GM18511 (cell line): ENCODE measurements at regions not wholly inside any gene's neighbourhood (a gene's known extent, or its start where the extent isn't known, plus 50 kb on each side); places are given as distances from the start of the nearest gene placed in this dataset.
A peak's percentile ranks its signal among the peaks of the same experiment; 100 is the strongest.

ENCODE experiments used
- ATAC-seq: cut with Tn5 transposase; IDR thresholded peaks from one replicate; pipeline ENCODE4 v1.9.1; 2021; ENCODE audit warnings: mild to moderate bottlenecking, moderate library complexity; ENCODE audit not compliant: unreplicated experiment

DNA sequence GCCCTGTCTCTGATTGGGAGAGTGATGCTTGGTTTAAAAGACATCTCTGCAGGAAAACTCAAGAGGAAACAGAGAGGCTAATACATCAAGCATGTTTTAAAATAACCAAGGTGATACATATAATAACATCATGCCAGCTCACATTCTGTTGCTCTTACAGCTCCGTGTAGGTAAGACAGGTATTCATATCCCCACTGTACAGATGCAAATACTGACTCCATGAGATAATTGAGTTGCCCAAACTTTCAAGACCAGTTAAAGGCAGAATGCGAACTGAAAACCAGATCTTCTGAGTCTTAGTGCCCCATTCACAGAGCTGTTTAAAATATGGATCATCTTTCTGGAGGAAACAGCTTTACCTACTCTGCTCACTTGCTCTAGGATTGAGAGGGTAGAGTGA, 214.0 kb downstream of the PIK3R1 start:
- no peak for ATAC-seq

DNA sequence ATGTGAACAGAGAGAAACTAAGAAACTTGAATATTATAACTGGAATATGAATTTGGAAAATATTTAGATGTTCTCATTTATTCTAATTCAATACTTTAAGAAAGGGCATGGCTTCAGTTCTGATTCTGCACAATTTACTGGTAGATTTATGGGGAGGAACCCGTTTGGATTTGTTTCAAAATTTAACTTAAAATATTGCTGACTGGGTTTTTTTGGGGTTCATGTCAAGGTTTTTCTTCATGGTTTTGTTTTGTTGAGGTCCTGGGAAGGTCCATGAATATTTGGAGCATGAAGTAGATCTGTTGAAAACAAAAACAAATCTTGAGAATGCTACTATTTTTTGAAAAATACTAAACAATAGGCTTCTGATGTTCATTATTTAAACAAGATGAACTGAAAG, 214.7 kb downstream of the PIK3R1 start:
- ATAC-seq: no peak

DNA sequence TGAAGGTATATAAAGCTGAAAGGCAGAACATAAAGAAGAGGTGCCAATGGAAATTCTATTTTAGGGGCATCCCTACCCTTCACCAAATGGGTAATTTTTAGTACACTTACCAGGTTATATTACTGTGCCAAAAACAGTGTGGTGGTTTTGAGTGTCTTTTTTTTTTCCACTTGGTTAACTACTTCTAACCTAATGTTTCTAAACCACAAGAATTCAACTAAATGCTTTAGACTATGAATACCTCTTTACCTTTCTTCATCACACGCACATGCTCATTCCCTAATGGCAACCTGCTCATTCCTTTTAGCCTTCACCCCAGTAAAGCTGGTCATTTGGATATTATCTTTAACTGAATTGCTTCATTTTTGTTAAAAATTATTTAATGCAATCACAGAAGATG, 215.6 kb downstream of the PIK3R1 start:
- no peak for ATAC-seq

DNA sequence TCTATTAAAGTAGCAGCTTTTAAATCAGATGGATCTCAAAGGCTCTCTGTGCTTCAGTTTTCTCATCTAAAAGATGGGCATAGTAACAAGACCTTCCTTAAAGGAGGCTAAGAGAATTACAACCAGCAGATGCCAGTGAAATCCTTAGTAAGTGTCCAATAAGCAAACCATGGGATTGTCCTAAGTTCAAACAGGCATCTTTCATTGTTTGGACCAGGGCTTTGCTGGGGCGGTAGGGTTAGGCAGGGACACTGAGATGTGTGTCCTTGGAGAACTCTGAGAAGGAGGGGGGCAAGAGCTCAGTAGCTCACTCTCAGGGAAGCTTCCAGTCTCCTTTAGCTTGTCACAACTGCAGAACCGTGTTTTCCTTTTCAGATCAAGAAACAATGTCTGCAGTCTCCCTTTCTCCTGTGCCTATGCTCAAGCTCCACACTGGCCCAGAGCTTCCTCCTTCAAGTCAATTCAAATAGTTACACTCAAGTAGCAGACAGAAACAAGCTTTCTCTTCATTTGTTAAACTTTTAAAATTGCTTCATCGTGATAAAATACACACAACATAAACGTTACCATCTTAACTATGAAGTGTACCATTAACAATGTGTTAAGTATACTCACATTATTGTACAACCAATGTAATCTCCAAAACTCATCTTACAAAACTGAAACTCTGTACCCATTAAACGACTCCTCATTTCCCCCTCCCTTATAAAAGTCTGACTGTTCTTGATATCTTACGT, 216.2 kb downstream of the PIK3R1 start:
- ATAC-seq: no peak

DNA sequence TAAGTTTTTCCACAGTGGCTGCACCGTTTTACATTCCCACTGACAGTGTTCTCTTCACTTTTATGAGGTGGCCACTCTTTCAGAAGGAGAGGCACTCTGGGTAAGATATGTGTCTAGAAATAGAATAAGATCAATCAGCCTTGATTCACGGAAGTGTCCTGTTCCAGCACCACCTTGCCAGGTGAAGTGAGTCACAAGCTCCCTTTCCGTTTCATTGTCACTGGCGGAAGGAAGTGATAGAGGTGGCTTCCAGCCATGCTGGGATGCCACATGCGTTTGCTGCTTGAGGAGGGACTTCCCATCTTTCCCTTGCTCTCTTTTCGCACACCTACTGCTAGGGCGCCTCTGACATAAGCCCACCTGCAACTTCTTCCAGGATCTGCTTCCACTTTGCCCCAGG, 217.1 kb downstream of the PIK3R1 start:
- no peak for ATAC-seq

DNA sequence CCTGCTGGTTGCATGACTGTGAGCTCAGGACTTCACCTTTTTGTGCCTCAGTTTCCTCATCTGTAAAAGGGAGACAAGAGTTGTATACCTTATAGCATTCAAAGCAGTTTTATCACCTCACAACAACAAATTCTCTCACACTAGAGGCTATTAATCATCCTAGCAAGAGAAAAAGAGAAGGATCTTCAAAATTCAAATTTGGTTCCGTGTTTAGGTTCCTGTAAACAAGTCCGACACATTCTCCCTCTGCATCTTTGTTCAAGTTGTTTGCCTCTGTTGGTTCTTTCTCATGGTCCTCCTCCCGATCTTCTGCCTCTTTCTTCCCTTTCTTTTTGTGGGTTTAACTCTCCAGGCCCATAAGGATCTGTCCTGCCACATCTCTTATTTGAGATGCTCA, 218.0 kb downstream of the PIK3R1 start:
- ATAC-seq: no peak

DNA sequence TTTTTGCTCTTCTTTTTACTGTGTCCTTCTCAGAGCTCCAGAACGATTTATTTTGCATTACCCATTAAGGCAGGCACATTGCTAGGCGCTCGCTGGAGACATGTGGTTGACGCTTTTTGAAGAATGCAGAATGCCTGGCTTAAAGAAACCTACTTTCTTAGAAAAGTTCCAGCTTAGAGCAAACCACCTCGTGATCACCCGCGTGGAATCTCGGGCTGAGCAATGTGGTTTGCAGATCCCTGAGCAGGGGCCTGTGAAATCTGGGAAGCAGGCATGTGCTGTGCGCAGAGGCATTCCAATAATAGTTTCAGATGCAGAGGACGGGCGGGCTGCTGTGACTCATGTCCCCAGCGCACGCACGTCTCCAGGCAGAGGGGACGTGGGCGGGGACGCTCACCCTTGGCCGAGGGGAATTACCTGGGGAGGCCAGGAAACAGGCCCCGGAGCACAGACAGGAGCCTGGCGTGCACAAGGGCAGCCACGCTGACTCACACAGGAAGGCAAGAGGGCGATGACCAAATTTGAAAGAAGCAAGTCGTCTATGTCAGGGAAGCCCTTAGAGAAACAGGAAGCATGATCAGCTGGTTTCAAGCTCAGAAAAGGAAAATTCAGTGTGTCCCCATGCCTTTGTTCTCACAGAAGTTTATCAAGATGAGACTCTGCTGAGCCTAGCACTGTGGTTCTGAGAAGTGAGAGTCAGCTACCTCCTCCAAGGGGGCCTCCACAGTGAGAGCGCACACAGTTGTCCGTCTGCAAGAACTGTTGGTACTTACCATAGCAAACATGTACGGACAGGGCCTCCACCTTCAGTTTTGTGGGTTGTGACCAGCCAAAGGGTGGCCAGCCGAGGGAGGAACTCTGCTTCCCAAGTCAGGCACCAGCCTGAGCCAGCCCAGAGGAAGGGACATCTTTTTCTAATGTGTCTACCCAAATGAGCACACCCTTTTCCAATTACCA, 218.6 kb downstream of the PIK3R1 start:
- ATAC-seq: peak; percentile 96

DNA sequence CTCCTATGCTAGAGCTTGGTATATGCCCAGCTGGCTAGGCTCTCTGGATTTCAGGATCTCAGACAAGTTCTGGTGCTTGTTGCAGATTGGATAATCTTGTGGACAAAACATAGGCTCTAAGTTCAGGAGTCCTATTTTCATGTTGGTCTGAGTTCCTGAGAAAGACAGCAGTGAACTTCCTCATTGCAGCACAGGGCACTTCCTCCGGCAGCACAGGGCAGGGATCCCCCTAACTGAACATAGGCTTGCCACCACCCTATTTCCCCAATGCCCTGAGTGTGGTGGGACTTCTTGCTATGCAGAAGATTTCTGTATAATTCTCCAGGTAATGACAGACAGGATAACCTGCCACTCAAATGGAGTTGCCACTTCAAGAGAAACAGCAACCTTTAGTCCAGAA, 220.1 kb downstream of the PIK3R1 start:
- no peak for ATAC-seq

DNA sequence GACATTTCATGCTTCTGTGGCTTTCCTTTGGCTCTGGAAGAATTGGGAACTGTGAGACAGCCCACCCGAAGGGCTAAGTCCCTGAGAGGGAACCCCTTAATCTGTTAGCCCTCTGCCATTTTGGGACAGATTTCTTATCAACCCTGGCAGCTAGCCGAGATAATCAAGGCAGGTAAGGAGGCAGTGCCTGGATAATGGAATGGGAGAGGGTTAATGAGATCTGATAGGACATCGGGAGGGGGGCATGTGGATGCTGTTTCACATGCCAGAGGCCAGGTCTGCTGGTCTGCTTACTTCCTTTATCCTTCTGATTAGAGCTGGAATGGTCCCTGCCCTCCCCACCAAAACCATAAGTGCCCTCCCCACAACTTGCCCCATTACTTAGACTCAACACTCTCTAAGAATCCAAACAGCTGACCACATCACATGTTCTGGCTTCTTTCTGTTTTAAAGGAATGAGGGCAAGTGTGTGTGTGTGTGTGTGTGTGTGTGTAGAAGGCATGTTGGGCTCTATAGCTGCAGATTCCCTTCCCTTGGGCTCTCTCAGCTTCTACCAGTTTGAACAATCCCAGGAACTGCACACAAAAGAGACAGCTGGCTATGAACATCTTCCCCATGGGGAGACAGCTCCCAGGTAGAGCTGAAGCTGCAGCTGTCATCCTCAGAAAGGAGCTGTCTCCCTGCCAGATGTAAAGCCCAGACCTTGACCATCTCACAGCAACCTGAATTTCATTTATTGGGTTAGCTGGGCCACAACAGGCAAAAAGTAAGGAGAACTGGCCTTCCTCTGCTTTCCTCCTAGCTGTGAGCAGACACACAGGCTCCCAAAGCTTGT, 221.3 kb downstream of the PIK3R1 start:
- no peak for ATAC-seq

DNA sequence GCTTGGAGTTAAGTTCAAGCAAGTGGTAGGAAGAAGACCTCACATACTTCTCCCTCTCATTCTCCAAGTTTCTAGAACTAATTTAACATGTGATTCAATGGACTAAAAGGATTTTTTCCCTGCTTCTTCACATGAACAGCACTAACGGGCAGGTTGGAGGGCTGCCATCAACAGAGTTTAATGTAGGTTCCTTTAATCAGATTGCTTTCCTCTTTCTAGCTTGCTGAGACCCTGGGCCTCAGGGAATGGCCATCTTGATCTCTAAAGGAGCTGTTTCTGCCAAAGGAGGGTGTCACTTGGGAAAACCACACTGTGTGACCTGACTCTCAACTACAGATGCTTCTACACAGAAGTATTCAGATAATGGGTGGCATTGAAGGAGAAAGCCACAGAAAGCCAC, 223.3 kb downstream of the PIK3R1 start:
- ATAC-seq: no peak

DNA sequence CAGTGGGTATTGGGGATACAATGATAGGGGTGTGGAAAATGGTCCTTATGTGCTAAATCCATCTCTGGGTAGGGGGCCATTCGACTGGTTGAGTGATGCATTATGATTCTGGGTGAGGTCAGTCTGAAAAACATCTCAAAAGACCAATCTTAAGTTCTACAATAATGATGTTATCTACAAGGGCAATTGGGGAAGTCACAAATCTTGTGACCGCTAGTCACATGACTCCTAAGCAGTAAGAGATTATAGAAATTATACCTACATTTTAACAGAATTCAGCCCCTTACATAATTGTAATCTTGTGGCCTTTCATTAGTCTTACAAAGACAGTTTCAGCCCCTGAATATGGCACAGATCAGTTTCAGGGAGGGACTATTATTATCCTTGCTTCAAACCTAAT, 224.7 kb downstream of the PIK3R1 start:
- no peak for ATAC-seq

DNA sequence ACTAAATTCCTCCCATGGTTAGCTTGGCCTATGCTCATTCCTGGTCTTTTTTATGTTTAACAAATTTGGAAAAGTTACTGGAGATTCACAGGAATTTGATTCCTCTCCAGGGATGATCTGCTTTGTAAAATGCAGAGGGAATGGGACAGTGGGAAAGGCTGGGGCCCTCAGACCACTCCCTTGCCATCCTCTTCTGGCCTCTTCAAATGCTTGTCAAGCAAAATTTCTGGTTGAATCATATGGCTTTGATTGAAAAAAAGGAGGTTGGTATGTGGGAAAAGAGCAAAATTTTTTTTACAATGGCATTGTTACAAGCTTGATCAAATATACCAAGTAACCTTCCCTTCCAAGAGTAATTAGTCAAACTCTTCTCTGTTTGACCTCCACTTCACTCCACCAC, 225.1 kb downstream of the PIK3R1 start:
- ATAC-seq: no peak

DNA sequence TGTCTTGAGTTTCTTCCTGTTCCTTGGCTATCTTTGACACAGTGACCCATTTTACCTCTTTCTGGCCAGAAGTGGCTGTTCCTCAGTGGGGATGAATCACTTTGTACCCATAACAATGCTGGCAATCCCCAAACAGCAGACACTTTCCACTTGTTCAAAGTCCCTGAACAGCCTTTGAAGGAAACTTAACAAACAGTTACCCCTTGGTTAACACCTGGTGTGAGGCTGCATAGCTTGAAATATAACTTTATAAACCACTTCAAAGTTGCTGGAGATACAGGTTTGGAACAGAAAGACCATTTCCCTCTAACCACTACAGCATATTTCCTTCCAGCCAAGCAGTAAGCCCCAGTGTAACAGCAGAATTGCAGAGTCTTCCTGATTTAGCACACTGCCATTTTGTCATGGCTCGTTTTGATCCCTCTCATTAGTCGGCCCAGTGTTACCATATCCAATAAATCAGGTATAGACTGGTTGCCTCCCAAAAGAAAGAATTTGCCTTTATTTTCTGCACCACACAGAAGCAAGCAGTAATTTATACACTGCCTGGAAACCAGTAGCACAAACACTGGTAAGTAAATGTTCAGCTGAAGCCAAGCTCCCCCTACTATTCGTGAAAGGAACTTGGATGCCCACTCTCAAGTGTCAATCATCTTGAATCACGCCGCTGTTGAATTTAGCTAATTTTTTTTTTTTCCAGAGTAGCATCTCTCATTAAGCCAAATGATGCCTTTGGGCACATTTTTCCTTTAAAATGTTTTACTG, 225.9 kb downstream of the PIK3R1 start:
- no peak for ATAC-seq

DNA sequence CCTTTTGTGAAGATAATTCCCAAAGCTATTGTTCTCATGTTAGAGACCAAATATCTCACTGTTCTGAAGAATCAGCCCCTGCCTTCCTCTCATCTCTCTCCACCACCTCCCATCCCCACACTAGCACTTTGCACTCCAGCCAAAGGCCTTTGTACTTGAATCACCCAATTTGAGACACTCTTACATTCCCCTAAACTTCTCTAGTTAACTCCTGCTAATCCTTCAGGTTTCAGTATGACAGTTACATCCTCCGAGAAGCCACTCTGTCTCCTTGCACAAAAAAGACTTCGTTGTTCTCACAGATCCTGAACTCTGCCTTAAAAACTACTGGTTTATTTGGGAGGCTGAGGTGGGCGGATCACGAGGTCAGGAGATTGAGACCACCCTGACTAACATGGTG, 227.5 kb downstream of the PIK3R1 start:
- ATAC-seq: peak; percentile 53

DNA sequence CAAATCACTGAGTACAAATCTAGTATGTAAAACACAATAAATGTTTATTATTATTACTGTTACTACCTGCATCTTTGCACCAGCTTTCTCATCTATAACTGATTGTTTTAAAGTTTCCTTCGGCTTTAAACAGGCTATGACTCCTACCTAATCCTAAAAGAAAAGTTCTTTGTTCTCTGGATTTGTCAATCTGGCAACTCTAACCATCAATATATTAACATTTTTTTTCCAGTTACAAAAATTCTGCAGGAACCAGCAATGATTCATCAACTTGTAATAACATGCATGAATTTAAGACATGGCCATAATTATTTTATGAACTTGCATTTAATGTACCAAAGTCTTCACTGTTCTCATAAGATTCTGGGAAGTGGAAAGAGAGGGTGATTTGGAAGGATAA, 228.5 kb downstream of the PIK3R1 start:
- ATAC-seq: no peak

DNA sequence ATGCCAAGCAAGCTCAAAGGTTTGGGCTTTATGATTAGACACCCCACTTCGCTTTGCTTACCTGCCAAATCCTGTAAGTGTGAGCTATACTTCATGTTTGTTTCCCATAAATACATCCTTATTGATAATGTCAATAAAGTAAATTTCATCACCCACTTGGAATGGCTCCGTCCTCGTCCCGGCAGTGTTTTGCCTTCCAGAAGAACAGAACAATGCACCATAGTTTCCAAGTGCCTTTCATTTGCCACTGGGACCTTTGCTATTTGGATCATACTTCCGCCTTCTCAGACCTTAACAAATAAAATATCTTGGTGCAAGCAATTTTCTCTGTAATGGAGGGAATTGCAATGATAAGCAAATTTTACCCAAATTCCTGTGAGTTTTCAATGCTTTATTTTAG, 229.3 kb downstream of the PIK3R1 start:
- no peak for ATAC-seq

DNA sequence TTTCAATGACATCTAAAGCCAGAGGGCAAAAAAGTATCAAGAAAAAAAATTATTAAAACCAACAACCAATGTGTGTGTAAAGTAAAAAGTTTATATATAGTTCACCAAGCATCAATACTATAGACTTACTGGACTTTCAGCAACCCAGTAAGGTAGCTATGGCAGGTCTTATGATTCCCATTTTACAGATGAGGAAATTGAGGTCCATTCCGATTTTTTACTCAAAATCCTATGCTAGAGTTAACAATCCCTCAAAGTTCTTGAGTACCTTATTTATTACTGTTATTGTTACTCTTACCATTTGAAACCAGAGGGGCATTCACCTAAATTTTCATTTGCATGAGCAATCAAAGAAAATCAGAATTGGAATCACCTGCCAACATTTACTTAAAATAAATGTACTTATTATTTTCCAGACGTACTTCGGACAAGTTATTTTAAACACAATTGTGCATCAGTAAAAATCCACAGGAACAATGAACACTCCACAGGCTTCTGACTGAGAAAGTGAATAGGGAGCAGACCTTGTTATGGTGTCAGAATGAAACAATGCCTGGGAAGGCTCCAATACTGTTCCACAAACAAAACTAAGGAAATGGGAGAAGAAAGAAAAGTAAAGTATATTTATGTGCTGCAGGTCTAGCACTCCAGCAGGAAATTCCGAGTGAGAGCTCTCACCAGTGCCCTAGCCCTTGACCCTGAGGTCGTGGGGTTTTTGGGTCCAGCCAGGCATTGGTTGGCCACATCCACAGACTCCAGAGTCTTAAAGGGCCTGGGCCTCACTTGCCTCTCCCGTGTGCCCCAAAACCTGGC, 229.9 kb downstream of the PIK3R1 start:
- no peak for ATAC-seq

DNA sequence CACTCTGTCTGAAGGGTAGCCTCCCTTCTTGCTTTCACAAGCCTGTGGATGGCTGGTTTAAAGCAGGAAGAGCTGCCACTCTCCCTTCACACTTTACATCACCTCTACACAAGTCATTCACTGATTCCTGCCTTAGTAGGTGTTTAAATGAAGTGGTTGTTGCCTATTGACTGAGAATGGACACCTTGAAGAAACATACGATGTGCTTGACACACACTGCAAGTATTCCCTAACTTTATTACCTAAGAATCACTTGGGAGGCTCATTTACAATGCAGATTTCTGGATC, 230.5 kb downstream of the PIK3R1 start:
- no peak for ATAC-seq

DNA sequence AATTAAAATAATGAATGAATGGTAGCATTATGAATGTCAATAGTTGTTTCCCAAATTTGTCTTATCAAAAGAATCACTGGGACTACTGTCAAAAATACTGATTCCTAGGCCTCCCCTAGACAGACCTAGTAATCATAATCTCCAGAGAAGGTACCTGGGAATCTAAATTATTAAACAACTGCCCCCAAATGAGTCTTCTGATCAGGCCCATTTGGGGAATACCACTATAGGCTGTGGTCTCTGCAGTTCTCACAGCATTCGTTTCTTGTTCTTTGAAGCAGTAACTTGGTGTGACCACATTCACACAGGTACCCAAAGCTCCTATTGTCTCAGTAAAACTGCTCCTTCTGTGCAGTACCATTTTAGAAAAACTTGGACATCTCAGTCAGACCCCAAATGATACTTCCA, 230.9 kb downstream of the PIK3R1 start:
- peak; percentile 84 for ATAC-seq
